ENCODE measurements at regions not wholly inside any gene's neighbourhood (a gene's known extent, or its start where the extent isn't known, plus 50 kb on each side); places are given as distances from the start of the nearest gene placed in this dataset.

DNA sequence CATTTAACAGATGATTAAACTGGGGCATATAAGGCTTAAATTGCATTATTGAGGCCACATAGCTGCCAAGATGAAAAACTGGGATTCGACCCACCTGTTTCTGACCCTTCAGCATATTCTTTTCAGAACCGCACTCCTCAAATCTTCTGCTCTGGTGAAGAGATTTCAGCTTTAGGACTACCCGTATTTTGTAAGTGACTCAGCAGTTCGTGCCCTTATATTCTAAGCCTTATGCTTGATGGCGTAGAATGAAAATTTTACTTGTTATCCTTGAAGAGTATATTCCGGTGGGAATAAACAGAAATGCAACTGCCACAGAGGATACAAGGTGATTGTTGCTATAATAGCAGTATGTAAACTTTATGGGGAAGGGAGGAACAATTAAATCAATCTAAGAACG is 657.1 kb downstream of the DOK5 start:
- TF ChIP-seq, protein P1, sequence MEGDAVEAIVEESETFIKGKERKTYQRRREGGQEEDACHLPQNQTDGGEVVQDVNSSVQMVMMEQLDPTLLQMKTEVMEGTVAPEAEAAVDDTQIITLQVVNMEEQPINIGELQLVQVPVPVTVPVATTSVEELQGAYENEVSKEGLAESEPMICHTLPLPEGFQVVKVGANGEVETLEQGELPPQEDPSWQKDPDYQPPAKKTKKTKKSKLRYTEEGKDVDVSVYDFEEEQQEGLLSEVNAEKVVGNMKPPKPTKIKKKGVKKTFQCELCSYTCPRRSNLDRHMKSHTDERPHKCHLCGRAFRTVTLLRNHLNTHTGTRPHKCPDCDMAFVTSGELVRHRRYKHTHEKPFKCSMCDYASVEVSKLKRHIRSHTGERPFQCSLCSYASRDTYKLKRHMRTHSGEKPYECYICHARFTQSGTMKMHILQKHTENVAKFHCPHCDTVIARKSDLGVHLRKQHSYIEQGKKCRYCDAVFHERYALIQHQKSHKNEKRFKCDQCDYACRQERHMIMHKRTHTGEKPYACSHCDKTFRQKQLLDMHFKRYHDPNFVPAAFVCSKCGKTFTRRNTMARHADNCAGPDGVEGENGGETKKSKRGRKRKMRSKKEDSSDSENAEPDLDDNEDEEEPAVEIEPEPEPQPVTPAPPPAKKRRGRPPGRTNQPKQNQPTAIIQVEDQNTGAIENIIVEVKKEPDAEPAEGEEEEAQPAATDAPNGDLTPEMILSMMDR (conservative IDR thresholded peaks at IDR 0.05; ENCODE audit: low read length) = no peak
- TF ChIP-seq EZH2phosphoT487 (IDR thresholded peaks at IDR 0.05; ENCODE audit: borderline replicate concordance) = no peak
